ENCODE measurements at regions not wholly inside any gene's neighbourhood (a gene's known extent, or its start where the extent isn't known, plus 50 kb on each side); places are given as distances from the start of the nearest gene placed in this dataset.

DNA sequence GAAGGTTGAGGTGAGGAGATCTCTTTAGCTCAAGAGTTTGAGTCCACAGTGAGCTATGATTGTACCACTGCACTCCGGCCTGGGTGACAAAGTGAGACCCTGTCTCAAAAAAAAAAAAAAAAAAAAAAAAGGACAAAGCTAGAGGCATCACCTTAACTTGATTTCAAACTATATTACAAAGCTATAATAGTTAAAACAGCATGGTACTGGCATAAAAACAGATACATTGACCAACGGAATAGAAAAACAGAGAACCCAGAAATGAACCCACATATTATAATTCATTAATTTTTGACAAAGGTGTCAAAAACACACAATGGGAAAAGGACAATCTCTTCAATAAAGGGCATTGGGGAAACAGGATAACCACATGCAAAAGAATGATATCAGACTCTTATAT, 50.8 kb upstream of the MBOAT1 start:
- TF ChIP-seq, protein P1, sequence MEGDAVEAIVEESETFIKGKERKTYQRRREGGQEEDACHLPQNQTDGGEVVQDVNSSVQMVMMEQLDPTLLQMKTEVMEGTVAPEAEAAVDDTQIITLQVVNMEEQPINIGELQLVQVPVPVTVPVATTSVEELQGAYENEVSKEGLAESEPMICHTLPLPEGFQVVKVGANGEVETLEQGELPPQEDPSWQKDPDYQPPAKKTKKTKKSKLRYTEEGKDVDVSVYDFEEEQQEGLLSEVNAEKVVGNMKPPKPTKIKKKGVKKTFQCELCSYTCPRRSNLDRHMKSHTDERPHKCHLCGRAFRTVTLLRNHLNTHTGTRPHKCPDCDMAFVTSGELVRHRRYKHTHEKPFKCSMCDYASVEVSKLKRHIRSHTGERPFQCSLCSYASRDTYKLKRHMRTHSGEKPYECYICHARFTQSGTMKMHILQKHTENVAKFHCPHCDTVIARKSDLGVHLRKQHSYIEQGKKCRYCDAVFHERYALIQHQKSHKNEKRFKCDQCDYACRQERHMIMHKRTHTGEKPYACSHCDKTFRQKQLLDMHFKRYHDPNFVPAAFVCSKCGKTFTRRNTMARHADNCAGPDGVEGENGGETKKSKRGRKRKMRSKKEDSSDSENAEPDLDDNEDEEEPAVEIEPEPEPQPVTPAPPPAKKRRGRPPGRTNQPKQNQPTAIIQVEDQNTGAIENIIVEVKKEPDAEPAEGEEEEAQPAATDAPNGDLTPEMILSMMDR (IDR thresholded peaks at IDR 0.05), result no peak
- TF ChIP-seq POLR2A (IDR thresholded peaks at IDR 0.05), result no peak

All from uterus (tissue), 2 donors.